Keratinocyte (primary cell): ENCODE measurements at regions not wholly inside any gene's neighbourhood (a gene's known extent, or its start where the extent isn't known, plus 50 kb on each side); places are given as distances from the start of the nearest gene placed in this dataset.

Experiments
- DNase-seq: peaks from one replicate; pipeline ENCODE4 v3.0.0-alpha.2; 2011; ENCODE audit warnings: low read depth, missing footprints, low spot score
- FAIRE-seq: peaks from 2 replicates; lab custom pipeline; 2011; peaks lifted over from hg19 to GRCh38; lab: Jason Lieb, UNC
- H2AFZ ChIP-seq: 2 replicates; pipeline ENCODE4 v1.6.0; 2012; ENCODE audit warnings: low read length, control low read depth, inconsistent platforms; ENCODE audit not compliant: control insufficient read depth
- H3K27ac ChIP-seq: 2 replicates; pipeline ENCODE4 v1.5.1; 2011; ENCODE audit warnings: low read length; ENCODE audit not compliant: control insufficient read depth, insufficient read depth
- H3K27me3 ChIP-seq: 3 replicates; pipeline ENCODE4 v1.6.0; 2011; ENCODE audit warnings: low read length; ENCODE audit not compliant: control insufficient read depth, insufficient read depth; ENCODE audit errors: extremely low read depth
- H3K36me3 ChIP-seq, 2 experiments: 2 replicates in 1 of 2; 3 replicates in 1 of 2; pipeline ENCODE4 v1.5.1; 2011; ENCODE audit warnings: low read length in 2 of 2, mild to moderate bottlenecking in 1 of 2; ENCODE audit not compliant: control insufficient read depth in 2 of 2, insufficient read depth in 2 of 2; ENCODE audit errors: extremely low read depth in 1 of 2
- H3K4me1 ChIP-seq: 3 replicates; pipeline ENCODE4 v1.5.1; 2011; ENCODE audit warnings: low read length; ENCODE audit not compliant: control insufficient read depth, insufficient read depth; ENCODE audit errors: extremely low read depth
- H3K4me2 ChIP-seq: 3 replicates; pipeline ENCODE4 v1.6.0; 2011; ENCODE audit warnings: low read depth, low read length; ENCODE audit not compliant: control insufficient read depth, insufficient read depth; ENCODE audit errors: extremely low read depth
- H3K4me3 ChIP-seq, 3 experiments: fragments of 200-600 bp in 1 of 3; sonication (generic) in 1 of 3; 2 replicates in 2 of 3; 3 replicates in 1 of 3; pipeline ENCODE4 v1.5.1; 2011 to 2016; ENCODE audit warnings: low read length in 3 of 3, mild to moderate bottlenecking in 3 of 3, control low read depth in 2 of 3, inconsistent platforms in 1 of 3, low read depth in 1 of 3, mixed read lengths in 1 of 3, mixed run types in 1 of 3, moderate library complexity in 1 of 3; ENCODE audit not compliant: control insufficient read depth in 2 of 3, insufficient read depth in 2 of 3; ENCODE audit errors: extremely low read depth in 1 of 3
- H3K79me2 ChIP-seq: 2 replicates; pipeline ENCODE4 v1.6.0; 2012; ENCODE audit warnings: low read length; ENCODE audit not compliant: control insufficient read depth, insufficient read depth
- H3K9ac ChIP-seq: 3 replicates; pipeline ENCODE4 v1.6.0; 2011; ENCODE audit warnings: low read length; ENCODE audit not compliant: control insufficient read depth, insufficient read depth; ENCODE audit errors: extremely low read depth
- H3K9me1 ChIP-seq: 3 replicates; pipeline ENCODE4 v1.6.0; 2011; ENCODE audit warnings: low read length; ENCODE audit not compliant: control insufficient read depth, insufficient read depth; ENCODE audit errors: extremely low read depth
- H3K9me3 ChIP-seq: 2 replicates; pipeline ENCODE4 v1.5.1; 2012; ENCODE audit warnings: low read depth, low read length; ENCODE audit not compliant: control insufficient read depth
- H4K20me1 ChIP-seq: 3 replicates; pipeline ENCODE4 v1.6.0; 2011; ENCODE audit warnings: low read length; ENCODE audit not compliant: control insufficient read depth, insufficient read depth; ENCODE audit errors: extremely low read depth
- EZH2 ChIP-seq: IDR thresholded peaks from one replicate; pipeline ENCODE4 v1.6.1; 2012; ENCODE audit warnings: inconsistent platforms, mild to moderate bottlenecking, low read length, moderate library complexity
- dilution Hi-C: fragments of 300-500 bp; cut with MboI; formaldehyde crosslinking; loops from one replicate; pipeline ENCODE4 v1.7.0; 2020; ENCODE audit warnings: low sequenced_read_pairs; ENCODE audit not compliant: extremely low pct_ligation_motif_present
- TF ChIP-seq, protein P1 (sequence below), 3 experiments: IDR thresholded peaks in 1 of 3; conservative IDR thresholded peaks in 1 of 3; optimal IDR thresholded peaks in 1 of 3; 2 replicates in 2 of 3; 3 replicates in 1 of 3; pipeline versions ENCODE3 to v1.5.1; 2011; ENCODE audit warnings: low read length in 3 of 3, mild to moderate bottlenecking in 3 of 3, moderate library complexity in 2 of 3, control low read depth in 1 of 3, inconsistent platforms in 1 of 3; ENCODE audit not compliant: insufficient read depth in 2 of 3; ENCODE audit errors: extremely low read depth in 1 of 3

DNA sequence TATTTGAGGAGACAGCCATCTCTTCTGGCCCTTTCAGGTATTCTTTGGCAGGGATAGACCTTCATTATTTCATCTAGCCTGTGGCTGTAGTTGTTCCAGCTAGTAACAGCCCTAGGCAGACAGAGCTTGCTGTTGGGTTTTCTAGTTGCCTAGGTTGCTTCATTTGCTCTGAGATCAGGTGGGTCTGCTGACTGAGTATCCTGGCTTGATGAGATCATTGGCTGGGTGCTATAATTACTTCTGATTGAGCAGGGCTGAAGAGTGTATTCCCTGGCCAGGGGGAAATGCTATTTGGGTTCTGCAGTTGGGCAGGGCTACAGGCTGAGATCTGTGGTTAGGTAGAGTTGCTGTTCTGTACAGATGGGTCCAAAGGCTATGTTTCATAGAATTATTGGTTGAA, 456.1 kb downstream of the PSAT1 start:
- H3K9ac ChIP-seq = no peak overlapping the region
- H3K27me3 ChIP-seq = no peaks in the 10 kb centered on the region
- H3K9me1 ChIP-seq = no peaks in the 10 kb centered on the region
- dilution Hi-C loops = no loop called here
- FAIRE-seq (no peak), DNase-seq (no peak)
- no peaks in the 10 kb centered on the region for H3K9me3 ChIP-seq
- no peaks in the 10 kb centered on the region for H3K4me1 ChIP-seq
- no peak overlapping the region for H3K4me2 ChIP-seq
- TF ChIP-seq EZH2 = no peak
- TF ChIP-seq, protein P1, sequence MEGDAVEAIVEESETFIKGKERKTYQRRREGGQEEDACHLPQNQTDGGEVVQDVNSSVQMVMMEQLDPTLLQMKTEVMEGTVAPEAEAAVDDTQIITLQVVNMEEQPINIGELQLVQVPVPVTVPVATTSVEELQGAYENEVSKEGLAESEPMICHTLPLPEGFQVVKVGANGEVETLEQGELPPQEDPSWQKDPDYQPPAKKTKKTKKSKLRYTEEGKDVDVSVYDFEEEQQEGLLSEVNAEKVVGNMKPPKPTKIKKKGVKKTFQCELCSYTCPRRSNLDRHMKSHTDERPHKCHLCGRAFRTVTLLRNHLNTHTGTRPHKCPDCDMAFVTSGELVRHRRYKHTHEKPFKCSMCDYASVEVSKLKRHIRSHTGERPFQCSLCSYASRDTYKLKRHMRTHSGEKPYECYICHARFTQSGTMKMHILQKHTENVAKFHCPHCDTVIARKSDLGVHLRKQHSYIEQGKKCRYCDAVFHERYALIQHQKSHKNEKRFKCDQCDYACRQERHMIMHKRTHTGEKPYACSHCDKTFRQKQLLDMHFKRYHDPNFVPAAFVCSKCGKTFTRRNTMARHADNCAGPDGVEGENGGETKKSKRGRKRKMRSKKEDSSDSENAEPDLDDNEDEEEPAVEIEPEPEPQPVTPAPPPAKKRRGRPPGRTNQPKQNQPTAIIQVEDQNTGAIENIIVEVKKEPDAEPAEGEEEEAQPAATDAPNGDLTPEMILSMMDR (optimal IDR thresholded peaks at IDR 0.05 in 1 of 3, IDR thresholded peaks at IDR 0.05 in 1 of 3, conservative IDR thresholded peaks at IDR 0.05 in 1 of 3; ENCODE audit: extremely low read depth in 1 of 3, insufficient read depth in 2 of 3, low read length in 3 of 3) = no peak
- H4K20me1 ChIP-seq = no peaks in the 10 kb centered on the region
- H3K79me2 ChIP-seq = no peaks in the 10 kb centered on the region
- no peak overlapping the region for H3K4me3 ChIP-seq
- no peak overlapping the region for H2AFZ ChIP-seq
- no peak overlapping the region for H3K27ac ChIP-seq
- H3K36me3 ChIP-seq = no peaks in the 10 kb centered on the region

DNA sequence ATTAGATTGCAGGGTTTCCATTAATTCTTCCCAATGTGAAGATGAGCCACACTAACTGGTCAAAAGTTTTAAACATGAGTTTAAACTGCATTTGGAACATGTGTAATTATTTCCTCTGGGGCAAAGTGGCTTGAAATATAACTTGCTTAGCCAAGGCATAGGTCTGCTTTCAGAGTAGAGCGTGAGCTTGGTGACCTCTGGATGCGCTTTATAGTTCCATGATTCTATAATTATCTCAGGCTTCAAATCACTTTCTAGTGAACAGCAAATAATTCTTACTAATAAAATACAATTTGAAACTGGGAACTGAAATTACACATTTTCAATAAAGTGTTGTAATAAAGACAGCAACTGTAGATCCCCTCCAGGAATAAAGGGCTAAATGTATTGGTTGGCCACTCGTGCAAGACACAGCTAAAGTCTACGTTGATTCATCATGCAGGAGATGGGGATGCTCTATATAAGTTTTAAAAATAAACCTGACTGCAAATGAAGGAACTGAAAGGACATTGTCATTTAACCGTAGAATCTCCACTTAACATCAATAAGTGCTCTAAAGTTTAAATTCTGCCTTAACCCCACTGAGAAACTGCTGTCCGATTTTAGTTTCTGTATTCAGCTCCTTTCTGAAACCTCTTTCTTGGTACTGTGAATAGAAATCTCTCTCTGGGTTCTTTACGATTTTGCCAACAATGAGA, 460.0 kb downstream of the PSAT1 start:
- FAIRE-seq = no peak
- no peaks in the 10 kb centered on the region for H3K9me1 ChIP-seq
- no peaks in the 10 kb centered on the region for H3K9me3 ChIP-seq
- no peaks in the 10 kb centered on the region for H3K4me1 ChIP-seq
- H3K36me3 ChIP-seq = no peaks in the 10 kb centered on the region
- no peak overlapping the region for H3K4me3 ChIP-seq
- dilution Hi-C loops = no loop called here
- H2AFZ ChIP-seq = no peak overlapping the region
- no peak for DNase-seq
- no peak overlapping the region for H3K4me2 ChIP-seq
- TF ChIP-seq, protein P1 (optimal IDR thresholded peaks at IDR 0.05 in 1 of 3, IDR thresholded peaks at IDR 0.05 in 1 of 3, conservative IDR thresholded peaks at IDR 0.05 in 1 of 3; ENCODE audit: extremely low read depth in 1 of 3, insufficient read depth in 2 of 3, low read length in 3 of 3) = no peak
- TF ChIP-seq EZH2 = no peak
- no peak overlapping the region for H3K27ac ChIP-seq
- H4K20me1 ChIP-seq = no peaks in the 10 kb centered on the region
- no peak overlapping the region for H3K9ac ChIP-seq
- H3K79me2 ChIP-seq = no peaks in the 10 kb centered on the region
- H3K27me3 ChIP-seq = no peaks in the 10 kb centered on the region
